GM19238 (cell line): ENCODE measurements at regions not wholly inside any gene's neighbourhood (a gene's known extent, or its start where the extent isn't known, plus 50 kb on each side); places are given as distances from the start of the nearest gene placed in this dataset.

Experiments
- DNase-seq: peaks from one replicate; pipeline ENCODE4 v3.0.0; 2011; ENCODE audit warnings: low spot score; ENCODE audit not compliant: insufficient read length

DNA sequence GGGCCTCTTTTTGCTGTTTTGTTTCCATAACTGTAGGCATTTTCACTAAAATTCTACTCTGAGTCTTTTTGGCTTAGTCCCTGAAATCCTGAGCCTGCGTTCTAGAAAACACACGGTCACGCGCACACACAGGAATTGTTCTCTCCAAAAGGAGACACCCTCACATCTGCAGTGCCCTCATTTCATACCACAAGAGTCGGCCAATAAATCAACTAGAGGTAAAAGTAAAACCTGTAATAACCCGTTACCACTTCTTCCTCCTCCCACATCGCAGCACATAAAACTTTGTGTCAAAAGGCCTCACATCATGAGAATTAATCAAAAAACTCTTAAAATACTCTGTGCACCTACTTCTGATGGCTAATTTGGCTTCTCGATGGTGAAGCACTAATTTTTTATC is 133.3 kb upstream of the MGMT start:
- DNase-seq, result no peak

DNA sequence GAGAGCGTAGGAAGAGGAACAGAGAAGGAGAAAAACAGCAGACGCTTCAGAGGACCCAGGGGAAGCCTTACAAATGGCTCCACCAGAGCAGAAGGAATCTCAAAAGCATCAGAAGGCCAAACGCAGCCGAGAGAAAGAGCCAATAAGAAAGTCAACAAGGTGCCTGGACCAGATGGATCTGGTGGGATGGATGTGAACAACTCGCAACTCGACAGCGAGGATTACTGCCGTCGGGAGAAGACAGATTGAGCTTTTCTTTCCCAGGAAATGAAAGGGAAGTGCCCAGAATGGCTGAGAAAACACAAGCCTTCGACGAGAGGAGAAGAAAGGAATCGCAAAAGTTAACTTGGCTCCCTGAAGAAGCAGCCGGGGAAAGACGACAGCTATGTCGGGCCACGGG is 132.8 kb upstream of the MGMT start:
- no peak for DNase-seq

DNA sequence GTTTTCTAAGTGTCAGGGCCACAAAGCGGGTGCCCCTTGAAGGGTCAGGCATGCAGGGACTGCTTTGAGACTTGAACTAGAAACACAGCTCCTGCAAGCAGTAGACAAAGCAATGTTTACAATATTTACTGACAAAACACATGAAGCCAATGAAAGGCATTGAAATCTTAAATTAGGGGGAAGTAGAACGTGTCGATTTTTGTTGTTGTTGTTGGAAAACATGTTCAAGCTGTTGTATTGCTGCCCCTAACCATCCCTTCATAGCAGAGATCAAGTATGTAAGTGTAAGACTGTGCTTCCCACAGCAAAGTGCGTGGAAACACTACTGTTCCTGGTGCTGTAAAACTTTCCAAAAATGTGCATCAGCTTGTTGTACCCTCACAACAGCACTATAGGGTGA is 131.6 kb upstream of the MGMT start:
- DNase-seq, result no peak

DNA sequence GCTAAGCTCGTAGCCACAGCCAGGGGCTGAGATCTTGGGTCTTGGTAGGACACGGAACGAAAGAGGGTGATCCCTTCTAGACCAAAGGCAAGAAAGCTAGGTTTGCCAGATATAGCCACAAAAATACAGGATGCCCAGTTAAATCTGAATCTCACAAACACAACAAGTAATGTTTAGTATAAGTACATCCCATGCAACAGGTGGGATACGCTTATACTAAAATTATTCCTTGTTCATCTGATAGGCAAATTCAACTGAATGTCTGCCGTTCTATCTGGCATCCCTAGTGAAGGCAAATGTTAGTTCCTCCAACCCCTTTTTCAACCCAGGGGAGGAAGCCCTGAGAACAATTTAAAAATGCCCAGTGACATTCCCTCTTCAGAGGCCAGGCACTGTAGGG is 131.1 kb upstream of the MGMT start:
- DNase-seq, result no peak

DNA sequence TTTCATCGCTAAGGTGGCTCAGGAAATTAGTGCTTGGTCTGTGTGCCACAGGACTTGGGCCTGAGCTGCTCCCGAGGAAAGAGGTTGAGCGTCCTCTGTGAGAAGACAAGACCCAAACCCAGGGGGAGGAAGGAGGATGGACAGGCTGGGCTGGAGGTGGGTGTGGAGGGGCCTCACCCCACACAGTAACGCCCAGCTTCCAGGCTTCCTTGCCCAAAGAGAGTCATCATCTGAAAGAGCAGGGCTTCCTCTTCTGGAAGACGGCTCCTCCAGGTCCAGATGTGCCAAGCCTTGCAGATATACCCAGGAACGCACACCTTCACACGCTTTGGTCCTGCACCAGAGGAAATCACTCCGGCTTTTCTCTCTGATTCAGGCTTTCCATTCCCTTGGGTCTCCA is 127.8 kb upstream of the MGMT start:
- no peak for DNase-seq

DNA sequence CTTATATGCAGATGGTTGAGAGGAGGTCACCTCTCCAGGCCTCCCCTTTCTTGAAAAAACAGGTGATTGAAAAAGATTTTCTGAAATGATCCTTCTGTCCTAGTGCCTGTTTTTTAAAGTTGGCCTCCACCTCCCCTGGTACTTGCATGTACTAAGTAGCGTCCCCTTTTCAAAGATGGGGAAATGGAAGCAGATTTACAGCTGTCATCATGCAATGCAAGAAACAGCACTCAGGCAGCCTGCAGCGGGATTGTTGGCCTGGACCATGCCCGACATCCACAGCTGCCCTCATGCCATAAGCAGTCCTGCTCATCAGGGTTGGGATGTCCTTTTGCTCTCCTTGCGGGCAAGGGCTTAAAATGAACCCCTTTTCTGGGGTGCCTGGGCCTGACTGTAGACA is 127.2 kb upstream of the MGMT start:
- no peak for DNase-seq

DNA sequence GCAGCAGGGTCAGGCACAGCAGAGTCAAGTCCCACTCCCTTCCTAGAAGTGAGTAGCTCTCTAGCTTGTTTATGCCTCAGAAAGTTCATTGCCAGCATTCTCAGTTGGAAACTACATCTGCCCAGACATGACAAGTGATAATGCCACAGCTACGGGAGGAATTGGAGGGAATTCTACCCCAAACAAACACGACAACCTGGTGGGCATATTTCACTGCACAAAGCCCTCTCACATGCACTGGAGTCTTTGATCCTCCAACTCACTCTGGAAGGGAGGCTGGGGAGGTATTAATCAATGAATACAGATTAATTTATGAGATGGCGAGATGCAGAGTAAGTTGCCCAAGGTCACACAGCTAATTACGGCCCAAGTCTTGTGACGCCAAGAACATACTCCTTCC is 126.0 kb upstream of the MGMT start:
- no peak for DNase-seq

DNA sequence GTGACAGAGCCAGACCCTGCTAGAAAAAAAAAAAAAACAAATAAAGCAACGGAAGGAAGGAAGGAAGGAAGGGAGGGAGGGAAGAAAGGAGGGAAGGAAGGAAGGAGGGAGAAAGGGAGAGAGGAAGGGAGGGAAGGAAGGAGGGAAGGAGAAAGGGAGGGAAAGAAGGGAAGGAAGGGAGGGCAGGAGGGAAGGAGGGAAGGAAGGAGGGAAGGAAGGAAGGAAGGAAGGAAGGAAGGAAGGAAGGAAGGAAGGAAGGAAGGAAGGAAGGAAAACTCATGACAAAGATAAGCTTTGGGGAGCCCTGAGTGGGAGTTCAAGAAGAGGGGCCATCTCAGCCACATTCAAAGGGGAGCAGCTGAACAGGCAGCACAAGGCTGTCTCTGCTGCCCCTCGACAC is 124.7 kb upstream of the MGMT start:
- no peak for DNase-seq

DNA sequence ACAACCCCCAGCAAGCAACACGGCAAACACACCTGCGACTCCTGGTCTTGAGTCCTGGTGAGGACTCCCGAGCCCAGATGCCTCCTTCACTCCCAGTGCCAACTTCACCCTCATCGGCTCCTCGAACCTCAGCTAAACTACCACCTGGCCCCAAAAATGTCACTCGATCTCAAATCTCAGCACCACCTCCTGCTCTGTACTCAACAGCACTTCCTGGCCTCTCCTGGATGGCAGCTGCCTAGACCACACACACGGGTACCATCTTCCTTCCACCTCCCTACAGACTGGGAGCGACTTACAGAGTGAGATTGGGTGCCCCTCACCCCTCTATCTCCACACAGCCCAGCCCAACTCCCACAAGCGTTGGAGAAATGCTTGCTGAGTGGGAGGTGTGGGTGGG is 123.9 kb upstream of the MGMT start:
- no peak for DNase-seq

DNA sequence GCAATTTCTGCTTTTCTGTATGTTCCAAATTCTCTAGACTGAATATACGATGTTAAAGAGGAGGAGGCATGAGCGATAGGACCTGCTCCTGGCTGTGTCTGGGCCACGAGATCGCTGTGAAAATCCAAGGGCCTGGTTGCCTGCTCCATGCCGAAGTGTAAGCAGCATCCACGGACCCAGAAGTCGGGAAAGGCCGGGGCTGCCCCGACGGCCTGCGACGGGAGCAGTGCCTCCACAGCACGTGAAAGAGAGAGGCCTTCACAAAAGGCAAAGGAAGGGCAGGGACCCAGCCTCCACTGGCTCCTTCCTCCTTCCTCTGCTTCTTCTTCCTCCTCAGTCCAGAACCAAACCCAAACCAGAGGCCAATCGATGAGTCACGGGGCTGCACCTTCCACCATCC is 122.9 kb upstream of the MGMT start:
- no peak for DNase-seq

DNA sequence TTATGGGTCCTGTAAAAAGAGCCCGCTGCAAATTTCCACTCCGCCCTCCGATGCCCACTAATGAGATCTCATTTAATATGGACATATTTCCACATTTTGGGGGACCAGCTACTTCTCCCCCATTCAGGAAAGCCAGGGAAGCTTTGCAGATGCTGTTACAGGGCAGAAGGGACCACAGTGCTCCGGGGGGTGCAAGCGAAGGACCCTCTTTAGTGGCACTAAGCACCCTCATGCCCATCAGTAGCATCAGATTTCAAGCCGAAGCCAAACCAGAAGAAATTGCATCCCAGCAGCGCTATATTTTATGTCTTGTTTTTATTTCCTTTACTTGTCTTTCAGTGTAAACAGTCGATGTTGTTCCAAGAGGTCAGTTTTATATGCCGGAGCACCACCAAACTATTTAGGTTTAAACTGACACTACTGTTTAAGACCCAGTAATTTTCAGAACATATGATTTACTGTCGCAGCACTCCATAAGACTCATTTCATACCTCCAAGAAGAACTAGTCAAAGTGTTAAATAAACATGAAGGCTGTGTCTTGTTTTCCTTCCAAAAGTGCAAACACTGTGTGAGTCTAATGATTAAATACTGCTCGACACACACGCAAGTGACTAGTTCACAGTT is 122.2 kb upstream of the MGMT start:
- no peak for DNase-seq

DNA sequence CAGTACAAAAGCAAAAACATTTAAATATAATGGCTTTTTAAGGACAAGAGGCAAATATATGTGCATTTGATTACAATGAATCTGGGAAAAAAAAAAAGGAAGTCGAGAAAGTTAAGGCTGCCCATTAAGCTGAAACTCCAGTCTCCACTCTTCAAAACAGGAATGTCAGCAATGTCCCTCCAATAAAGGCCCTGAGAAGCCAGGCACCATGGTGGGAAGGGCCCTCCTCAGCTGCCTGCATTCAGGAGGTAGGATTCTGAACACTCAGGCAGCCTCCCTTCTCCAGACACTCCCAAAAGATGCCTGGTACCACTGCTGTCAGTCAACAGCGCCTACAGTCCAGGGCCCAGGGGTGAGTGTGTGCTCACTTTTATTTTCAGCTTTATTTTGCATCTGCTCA is 121.3 kb upstream of the MGMT start:
- DNase-seq, result no peak

DNA sequence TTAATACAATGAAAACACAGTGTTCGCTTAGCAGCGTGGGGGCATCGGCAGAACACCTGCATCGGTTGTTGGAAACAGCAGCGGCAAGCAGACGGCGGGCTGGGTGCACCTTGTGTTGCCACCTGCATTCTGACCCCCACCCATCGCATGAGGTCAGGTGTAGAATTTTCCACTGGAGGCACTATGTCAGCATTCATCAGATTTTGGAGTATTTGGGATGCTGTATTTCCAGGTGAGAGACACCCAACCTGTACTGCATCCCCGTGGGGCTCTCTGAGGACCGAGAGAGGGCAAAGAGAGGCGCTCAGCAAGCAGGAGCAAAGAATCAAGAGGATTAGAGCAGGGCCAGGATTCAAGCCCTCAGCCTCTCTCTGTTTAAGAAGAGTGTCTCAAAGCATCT is 116.4 kb upstream of the MGMT start:
- DNase-seq, result no peak

DNA sequence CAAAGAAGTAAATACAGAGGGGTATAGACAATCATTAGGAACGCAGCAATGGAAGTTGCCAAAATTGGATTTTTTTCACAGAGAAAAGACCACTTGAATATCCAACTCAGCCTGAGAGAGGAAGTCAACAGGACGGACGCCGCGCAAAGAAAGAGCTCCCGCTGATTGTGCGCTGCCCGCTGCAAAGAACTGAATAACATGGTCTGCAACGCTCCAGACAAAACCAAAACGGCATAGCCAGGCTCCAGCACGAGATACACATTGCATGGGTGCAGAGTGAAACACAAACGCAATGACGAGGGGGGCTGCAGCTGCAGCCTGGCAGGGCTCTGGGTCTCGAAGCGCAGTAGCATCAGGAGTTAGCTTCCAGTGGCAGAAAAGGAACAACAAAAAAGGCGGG is 113.9 kb upstream of the MGMT start:
- DNase-seq, result no peak

DNA sequence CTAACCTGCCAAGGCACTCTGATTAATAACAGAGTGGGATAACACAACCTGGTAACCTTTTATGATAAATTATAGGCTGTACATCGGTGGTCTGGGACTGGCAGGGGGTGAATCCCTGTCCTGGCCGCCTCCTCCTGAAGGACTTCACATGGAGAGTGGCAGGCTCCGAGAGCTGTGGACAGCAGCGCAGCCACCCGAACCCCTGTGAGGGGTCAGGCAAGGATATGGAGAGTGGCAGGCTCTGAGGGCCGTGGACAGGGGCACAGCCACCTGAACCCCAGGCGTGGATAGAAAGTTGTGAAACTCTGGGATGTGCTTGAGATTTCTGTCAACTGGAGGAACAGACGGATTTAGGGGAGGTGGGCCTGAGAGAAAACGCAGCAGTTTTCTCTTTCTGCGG is 107.0 kb upstream of the MGMT start:
- no peak for DNase-seq

DNA sequence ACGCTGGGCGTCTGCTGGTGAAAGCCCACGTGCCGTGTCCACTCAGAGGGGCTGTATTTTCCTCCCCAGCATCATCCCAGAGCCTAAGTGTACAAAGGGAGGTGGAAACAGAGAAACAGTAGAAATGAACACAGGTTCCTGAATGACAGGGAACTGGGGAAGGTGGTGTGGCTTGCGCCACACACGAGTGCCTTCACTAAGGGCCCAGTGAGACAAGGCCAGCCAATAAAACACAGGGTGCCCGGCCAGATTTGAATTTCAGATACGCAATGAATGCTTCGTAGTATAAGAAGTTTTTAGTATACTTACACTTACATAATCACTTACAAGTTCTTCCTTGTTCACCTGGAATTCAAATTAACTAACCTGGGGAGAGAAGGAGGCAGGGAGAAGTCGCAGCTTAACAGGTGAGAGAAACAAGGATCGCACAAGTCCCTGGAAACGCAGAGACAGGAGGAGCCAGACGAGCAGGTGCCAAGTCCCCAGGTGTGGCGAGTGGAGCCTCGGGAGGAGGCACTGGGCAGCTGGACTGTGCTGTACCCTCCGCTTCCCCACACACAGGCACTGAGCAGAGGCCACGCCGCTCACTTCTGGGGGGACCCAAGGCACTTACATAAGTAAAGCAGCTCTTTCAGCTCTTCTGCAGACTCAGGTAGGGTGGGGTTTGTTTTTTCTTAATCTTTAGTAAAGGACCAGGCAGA is 105.2 kb upstream of the MGMT start:
- no peak for DNase-seq

DNA sequence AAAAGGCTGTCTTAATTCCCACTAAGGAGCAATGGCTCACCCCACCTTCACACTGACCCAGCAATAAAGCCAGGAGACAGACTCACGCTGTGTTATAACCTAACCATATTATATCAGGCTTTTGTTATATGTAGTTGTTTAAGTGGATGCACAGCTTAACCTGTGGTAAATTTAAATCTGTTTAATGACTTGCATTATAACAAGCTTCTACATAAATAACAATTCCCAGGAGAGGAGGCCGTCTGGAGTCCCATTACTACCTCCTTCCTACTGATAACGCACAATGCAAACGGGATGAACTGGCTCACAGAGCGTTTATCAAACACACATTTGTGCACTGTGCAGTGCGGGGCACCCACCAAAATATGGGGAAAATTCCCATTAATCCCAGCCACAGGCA is 102.1 kb upstream of the MGMT start:
- DNase-seq, result no peak

DNA sequence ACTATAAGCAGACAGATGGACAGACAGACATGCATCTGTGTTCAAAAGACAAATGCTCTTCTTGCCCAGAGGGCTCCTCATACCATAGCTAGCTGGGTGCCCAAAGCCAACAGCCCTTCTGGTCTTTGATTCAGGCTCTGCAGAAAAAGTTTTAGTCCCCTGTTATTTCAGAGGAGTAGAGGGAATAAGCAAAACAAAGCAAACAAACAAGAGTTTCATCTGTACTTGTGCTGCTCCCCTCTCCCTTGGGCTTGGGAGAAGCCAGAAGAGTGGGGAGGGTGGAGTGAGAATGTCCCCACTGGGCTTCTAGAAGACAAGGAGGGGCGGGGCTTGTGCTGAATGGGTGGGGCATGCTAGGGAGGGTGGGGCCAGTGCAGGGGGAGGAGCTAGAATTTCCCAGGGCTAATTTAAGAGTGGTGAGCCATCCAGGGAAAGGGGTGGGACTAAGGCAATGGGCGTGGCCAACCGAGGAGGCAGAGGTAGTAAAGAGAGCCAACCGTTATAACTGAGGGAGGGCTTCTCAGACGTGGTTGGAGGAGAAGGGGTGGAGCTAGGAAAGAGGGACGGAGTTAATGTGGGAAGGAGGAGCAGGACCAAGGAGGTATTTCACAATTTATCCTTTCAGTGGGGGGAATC is 101.2 kb upstream of the MGMT start:
- DNase-seq, result no peak

DNA sequence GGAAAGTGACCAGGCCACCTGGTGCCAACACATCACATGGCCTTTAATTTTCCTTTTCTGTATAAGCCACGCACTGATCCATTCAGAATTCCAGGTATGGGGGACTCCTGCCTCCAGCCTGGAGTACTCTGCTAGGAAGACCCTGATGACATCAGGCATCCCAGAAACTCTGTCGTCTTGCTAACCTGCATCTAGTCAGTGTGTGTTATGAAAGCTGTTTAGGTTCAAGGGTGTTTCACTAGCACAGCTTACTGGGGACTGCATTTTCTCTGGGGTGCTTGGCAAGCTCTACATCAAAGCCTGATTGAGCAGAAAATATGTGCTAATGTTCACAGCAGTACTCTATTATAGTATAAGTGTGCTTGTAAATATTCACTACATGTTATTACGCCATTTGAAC is 100.6 kb upstream of the MGMT start:
- DNase-seq, result no peak

DNA sequence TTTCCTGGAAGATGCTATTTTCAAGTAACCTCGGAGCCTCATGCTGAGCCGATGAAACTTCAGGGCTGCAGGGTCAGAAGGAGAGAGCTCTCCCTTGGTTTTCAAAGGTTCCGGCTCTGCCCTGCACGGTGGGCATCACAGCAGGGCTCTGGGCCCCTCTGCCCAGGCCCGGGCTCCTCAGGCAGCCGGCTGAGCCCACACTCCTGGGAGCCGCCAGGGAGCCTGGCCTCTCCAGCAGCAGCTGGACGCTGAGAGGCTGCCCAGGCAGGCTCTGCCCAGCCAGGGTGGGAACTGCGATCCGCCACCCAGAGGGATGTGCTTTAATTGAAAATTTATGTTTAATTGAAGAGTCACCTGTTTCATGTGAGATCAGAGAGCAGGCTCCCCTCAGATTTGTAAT is 97.5 kb upstream of the MGMT start:
- no peak for DNase-seq

DNA sequence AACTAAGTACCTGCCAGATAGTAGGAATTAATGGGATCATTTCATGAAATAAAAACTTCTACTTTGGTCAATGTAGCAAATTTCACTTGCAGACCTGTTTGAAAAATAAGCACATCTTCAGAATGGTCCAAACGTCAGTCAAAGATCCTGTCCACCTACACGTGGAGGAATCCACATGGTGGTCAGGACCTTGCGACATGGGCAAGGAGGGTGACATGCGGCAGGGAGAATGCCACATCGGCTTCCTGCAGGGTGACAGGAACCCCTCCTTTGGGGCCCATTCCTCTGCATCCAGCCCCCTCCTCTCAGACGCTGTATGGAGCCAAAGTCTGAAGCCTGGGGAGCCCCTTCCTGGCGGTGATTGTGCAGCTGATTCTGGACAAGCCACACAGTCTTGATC is 95.5 kb upstream of the MGMT start:
- DNase-seq, result no peak

DNA sequence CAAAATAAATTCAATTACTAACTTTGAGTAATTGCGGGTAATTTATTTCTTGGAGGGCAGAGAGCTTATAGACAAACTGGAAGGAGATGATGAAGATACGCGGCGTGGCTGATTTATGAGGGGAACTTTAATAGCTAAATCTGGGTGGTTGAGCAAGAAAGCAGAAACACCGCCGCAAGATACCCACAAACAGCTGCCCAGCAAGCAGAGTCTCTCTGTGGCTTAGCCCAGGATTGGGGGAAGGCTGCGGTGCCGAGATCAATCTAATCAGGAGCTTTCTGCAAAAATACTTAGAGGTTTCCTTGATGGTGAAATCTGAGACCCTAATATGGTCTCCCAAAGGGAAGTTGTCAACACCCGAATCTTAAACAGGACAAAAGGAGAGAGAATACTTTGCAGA is 94.9 kb upstream of the MGMT start:
- DNase-seq, result no peak

DNA sequence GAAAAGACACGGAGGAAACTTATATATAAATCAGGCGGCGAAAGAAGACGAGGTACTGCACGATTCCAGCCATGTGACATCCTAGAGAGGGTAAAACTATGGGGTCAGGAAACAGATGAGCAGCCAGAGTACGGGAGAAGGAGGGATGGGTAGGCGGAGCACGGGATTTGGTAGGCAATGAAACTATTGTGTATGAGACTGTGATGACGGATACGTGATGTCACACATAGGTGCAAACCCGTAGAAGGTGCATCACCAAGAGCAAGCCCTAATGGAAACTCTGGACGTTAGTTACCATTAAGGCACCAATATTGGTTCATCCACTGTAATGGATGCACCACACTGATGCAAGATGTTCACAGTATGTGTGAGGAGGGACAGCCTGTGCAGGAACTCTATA is 93.8 kb upstream of the MGMT start:
- no peak for DNase-seq
